ENCODE measurements at regions not wholly inside any gene's neighbourhood (a gene's known extent, or its start where the extent isn't known, plus 50 kb on each side); places are given as distances from the start of the nearest gene placed in this dataset.

DNA sequence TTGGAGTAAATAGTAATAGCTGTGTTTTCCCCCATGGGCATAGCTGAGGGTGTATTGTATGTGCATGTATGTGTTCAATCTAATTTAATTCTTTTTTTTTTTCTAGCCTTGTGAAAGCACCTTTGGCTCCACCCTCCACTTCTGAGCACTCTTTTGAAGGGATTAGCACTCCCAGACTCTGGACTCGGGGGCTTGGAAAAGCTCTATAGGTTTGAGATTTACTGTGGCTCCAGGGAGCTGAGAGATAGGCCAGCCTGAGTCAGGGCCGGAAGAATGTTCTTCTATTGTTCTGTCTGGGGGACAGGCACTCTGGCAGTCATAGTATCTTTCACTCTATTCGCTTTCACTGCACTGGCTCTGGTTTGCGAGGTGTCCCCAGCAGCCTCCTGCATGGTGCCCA, 540.0 kb upstream of the TBX3 start:
- no peak for DNase-seq (ENCODE audit: low read depth, low spot score)

DNA sequence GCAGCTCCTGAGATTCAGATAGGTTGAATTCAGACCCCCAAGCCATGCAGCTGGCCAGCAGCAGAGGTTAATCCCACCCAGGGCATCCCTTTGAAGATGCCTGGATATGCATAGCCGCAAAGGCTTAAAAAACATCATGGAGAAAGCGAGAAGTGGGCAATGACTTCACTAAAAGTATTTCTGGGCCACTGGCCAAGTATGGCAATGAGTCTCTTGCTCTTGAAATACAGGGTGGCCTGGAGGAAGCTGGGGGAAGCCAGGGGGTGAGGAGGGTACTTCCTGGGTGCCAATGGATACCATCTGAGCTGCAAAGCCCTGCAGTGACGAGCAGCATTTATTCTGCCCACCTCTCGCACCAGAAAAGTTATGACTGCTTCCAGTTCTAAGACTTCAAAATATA, 539.3 kb upstream of the TBX3 start:
- DNase-seq (ENCODE audit: low read depth, low spot score): peak; percentile 26

DNA sequence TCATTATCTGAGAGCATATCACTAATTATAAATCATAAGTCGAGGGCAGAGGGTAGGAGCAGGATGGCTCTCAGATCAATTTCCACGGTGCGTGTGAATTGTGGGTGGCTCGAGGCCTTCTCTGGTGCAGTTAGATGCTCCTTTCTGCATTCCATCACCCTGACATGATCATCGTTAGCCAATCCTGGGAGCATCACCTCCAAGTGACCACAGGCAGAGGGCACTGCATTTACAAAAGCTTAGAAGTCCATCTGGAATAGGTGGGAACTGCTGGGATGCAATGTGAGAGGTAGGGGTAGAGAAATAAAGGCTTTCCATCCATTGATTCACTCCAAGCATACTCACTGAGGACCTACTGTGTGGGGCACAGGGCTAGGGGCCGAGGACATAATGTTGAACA, 538.2 kb upstream of the TBX3 start:
- DNase-seq (ENCODE audit: low read depth, low spot score): no peak

DNA sequence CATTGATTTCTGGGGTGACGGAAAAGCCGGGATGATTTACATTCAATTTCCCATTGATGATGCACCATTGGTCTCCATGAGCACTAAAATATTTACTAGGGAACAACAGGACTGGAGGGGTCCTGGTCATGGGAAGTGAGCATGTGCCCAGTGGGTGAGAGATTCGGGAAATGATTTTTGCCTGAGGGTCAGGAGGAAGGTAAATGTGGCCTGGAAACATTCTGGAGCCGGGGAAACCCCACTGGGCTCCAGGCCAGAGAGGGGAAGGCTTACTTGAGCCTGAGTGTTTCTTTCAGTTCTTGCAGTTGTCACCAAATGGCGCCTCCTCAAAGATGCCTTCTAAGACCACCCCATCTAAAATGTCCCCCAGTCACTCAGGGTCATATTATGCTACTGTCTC, 532.3 kb upstream of the TBX3 start:
- no peak for DNase-seq (ENCODE audit: low read depth, low spot score)

DNA sequence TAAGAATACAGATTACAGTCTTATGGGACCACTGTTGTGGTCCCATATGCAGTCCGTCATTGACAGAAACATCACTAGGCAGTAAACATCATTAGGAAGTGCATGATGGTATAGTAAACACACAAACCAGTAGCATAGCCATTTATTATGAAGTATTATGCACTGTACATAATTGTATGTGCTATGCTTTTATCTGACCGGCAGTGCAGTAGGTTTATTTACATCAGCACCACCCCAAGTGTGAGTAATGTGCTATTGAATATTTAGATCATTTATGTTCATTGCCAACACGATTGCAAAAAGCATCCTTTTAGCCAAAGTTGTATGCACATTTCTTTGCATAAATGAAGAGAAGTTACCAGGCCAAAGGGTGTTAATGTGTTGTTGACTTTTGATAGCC, 531.6 kb upstream of the TBX3 start:
- no peak for DNase-seq (ENCODE audit: low read depth, low spot score)

DNA sequence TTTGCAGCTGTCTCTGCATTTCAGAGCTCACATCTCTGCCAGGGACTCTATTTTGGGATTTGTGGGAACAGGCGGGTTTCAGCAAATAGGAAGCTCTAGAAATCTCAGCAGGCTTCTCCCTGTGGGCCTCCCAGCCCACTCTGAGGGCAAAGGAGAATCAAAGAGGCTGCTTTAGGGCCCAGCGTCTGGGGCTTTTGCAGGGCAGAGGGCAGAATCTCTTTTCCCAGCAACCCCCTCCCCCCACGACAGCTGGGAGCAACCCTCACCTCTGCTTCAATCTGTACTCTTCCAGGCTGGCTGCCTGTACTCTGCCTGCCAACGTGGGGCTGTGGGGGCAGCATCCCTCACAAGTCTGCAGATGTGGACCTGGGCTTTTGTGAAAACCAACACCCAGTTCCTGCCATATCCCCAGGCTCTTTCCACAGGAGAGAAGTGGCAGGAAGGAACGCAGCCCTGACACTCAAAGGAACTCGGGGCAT, 529.6 kb upstream of the TBX3 start:
- no peak for DNase-seq (ENCODE audit: low read depth, low spot score)

DNA sequence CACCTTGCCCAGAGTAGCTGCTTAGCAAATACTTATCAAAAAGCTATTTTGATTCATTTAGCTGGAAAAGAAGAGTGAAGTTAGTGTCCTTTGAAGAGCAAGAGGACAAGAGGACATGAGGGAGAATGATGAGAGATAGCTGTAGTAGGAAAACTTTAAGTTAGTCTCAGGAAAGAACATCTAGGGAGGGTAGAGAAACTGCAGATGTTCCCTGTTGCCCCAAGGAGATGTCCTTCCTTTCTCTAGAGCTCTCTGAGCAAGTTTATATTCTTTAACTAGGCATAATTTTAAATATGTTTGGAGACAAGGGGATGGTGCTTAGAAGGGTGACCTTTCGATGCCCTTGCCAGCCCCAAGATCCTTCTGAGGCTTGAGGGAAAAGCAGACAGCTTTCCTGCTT, 529.1 kb upstream of the TBX3 start:
- no peak for DNase-seq (ENCODE audit: low read depth, low spot score)

DNA sequence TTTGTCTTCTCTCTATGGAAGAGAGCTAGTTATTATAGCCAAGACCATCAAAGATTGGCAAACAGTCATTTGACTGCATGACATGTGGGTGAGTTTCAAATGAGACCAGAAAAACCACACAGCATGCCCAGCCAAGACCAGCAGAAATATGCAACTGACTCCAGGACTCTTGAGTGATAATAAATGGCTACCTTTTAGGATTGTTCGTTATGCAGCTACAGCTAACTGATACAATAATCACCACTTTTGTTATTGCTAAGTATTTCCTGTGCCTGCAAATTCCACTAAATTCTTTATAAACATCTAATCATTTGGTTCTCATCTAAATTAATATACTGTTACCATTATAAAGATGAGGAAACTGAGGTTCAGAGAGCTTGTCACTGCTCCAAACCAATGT, 528.4 kb upstream of the TBX3 start:
- no peak for DNase-seq (ENCODE audit: low read depth, low spot score)

DNA sequence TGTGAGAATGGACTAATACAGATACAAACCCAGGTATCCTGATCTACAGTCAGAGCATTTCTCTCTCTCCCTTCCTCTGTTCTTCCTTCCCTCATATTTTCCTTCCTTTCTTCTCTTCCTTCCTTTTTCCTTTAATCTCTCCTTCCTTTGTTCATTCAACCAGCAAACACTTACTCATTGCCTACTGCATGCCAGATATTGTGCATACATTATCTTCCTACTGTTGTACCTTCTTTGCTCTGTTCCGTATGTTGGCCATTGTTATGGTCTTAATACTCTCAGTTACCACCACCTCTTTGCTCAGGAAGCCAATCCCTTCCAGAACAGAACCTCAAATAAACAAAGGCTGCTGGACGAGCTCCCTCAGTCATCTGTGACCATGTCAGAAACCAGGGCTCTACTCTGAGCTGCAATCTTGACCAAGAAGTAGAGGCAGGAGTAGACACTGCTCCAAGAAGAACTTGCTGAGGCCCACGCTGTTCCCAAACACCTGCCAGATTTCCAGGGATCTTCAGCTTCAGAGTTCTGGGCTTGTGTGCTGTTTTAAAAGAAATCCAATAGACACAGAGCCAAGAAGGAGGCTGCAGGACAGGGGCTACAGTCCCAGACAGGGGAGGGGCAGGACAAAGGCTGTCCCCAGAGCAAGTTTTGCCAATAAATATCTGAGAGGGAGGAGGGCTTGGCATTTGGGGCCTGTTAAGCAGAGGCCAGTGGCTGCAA, 526.7 kb upstream of the TBX3 start:
- no peak for DNase-seq (ENCODE audit: low read depth, low spot score)

DNA sequence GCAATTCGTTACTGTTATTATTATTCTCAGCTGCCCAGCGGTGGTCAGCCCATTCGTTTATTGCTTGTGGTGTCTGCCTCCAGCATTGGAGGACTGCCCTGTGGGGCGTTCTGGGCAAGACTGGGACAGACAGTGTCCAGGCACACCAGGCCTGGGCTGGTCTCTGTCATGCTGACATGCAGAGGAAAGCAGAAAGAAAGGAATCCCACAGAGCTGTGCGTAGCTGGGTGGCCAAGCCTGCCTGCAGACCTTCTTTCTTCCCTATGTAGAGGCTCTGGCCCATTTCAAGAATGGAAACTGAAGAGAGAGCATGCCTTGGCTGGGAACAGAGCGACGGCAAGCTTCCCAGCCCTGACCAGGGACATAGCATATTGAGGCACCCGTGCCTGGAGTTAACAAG, 525.3 kb upstream of the TBX3 start:
- DNase-seq (ENCODE audit: low read depth, low spot score): no peak

DNA sequence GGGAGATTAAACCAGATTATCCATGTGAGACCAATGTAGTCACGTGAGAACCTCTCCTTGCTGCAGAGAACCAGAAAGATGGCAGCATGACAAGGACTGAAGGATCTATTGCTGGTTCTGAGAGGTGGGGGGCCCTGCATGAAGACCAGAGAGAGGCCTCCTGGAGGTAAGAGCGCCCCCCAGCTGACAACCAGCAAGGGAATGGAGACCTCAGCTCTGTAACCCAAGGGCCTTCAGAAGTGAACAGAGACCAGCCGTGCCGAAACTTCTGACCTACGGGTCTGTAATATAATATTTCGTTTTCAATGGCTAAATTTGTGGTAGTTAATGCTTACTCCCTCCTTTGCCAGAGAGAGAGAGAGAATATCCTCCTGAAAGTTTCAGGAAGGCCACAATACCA, 524.1 kb upstream of the TBX3 start:
- DNase-seq (ENCODE audit: low read depth, low spot score): no peak

DNA sequence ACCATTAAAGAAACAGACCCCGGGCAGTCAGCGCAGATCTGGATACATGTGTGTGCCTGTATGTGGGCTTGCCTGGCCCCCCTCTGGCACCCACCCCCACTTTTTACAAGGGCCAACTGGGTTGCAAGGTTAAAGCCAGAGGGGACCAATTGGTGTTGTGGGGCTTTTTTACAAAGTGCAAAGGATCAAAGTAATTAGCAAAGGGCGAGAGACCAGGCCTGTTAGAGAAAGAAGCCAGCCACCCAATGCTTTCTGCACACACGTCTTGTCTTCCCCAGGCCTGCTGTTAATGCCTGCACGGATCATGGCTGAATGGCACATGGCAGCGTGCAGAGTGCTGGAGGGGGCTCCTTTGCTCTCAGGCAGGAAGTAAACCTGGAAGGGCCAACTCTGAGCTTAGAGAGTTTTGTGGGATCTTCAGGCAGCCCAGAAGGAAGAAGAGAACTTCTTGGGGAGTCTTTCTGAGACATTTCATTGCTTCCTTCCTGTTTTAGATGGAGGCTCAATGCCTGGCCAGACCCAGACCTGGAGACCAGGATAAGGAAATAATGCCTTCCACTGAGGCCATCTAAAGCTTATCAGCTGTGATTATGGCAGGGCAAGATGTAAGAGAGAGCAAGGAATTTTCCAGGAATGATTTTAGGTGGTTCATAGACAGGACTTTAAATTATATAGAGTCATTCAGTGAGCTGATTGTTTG, 523.4 kb upstream of the TBX3 start:
- DNase-seq (ENCODE audit: low read depth, low spot score): no peak

DNA sequence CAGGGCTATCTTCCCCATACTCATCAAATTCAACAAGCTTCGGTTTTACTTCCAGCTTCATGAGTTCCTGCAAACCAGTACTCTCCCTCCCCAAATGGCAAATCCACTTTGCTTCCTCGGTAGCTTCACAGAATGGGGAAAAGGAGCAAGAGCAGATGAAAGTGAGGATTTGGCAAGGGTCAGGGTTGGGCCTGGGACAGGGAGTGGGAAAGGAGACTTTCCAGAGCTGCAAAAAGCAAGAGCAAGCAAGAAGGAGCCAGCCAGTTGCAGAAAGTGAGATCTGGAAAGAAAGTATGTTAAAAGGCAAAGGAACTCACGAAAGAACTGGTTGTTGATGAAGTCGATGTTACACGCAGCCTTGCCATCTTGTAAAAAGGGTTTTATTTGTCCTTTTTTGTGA, 522.8 kb upstream of the TBX3 start:
- no peak for DNase-seq (ENCODE audit: low read depth, low spot score)

DNA sequence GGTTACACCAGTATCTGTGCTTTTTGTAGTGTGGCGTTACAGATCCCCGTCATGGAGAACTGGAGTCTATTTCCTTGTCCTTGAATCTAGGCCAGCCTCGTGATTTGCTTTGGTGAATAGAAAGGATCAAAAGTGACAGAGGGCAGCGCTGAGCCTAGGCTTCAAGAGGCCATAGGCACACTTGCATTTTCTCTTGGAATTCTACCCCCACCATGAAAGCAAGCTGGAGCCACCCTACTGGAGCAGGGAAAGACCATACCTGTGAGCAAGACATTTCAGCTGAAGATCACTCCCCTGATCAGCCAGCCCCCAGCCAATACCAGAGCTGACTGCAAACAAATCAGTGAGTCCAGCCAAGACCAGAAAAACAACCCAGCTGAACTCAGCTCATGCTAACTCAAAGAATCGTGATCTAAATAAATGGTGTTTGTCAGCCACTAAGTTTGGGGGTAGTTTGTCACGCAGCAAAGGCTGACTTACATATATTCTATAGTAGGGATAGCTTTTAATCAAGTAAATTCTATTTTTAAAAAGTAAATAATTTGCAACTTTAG, 521.9 kb upstream of the TBX3 start:
- DNase-seq (ENCODE audit: low read depth, low spot score): no peak

DNA sequence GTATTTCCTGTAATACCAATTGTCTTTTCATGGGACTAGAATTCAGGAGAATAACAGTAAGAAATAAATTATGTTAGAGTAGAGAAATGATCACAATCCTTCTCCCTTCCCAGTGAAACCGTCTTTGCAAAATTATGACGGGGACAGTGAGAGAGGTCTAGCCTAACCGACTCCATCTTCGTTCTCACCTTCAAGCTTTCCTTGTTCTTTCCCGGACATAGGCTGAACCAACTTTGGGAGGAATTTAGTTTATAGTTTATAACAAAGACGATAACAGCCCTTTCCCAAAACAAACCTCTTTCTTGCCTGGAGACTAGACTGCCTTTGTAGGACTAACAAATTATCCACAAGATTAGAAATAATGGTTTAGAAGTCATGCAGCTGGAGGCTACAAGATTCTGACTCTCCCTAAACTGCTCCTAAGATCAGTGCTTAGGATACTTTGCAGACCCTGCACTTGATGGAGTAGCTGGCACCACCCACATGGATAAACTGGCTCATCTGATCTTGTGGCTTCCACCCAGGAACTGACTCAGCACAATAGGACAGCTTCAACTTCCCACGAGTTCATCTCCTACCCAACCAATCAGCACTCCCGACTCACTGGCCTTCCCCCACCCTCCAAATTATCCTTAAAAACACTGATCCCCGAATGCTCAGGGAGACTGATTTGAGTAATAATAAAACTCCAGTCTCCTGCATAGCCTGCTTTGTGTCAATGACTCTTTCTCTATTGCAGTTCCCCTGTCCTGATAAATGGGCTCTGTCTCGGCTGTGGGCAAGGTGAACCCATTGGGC, 521.2 kb upstream of the TBX3 start:
- DNase-seq (ENCODE audit: low read depth, low spot score): no peak

DNA sequence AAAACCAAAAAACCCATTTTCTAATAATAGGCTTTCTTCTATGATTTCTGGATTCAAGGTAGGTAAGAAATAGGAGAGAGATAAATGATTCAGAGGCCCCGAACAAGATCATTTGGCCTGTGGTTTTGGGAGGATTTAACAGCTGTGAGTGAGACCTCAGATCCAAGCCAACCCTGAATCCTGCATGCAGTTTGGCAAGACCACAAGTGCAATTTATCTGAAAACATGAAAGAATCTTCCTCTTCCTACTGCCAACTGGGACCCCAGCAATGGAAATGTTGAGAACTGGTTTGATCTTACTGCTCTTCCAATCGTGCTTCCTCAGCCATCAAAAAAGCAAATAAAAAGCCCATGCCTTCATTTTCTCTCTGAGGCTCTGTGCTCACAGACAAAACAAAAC, 519.7 kb upstream of the TBX3 start:
- no peak for DNase-seq (ENCODE audit: low read depth, low spot score)

DNA sequence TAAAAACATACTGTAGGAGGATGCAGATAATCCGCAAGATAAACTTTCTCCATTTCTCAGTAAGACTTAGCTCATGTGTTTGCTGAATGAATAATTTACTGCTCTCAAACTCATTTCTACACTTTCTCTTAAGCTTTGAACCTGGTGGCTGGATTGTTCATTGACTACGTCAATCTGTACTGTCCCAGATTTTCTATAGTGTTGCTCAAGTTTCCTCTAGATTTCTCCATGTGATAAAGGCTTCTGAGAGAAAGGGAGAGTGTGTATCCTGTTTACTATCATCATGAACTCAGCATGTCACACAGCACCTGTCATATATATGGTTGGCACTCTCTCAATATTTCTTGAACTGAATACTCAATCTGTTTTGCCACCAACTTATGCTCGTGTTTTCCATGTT, 518.0 kb upstream of the TBX3 start:
- DNase-seq (ENCODE audit: low read depth, low spot score): no peak

DNA sequence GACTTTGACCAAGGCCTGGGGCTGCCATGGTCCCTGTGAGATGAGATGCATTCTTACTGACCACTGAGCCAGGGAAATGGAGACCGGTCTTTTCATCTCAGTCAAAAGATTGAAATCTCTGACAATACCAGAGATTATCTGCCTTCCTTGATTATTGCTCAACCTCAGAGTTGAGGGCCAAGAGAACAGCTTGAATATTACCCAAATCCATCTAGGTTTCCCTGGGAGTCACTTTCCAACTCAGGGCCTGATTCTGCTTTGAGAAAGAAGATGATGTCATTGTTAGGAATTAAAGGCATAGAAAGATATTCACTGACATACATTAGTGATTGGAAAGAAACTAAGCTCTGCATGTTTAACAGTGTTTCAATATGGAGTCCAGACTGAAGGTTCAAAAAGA, 515.9 kb upstream of the TBX3 start:
- DNase-seq (ENCODE audit: low read depth, low spot score): no peak

DNA sequence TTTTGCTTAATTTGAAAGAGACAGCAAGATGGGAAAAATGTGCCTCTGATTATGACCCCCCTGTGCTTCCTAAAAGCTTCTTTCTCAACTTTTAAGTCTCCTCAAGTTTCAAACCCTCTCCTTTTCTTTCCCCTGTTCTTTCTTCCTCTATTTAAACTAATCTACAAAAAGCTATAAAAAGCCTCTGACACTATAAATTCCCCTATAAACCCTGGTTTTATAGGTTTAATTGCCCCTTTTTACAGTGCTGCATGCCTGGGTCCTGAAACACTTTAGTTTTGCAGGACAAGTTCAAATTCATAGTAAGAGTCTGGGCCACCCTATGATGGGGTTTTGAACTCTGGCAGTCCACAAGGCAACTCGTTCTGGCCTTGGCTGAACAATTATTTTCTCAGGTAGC, 510.9 kb upstream of the TBX3 start:
- DNase-seq (ENCODE audit: low read depth, low spot score): no peak

DNA sequence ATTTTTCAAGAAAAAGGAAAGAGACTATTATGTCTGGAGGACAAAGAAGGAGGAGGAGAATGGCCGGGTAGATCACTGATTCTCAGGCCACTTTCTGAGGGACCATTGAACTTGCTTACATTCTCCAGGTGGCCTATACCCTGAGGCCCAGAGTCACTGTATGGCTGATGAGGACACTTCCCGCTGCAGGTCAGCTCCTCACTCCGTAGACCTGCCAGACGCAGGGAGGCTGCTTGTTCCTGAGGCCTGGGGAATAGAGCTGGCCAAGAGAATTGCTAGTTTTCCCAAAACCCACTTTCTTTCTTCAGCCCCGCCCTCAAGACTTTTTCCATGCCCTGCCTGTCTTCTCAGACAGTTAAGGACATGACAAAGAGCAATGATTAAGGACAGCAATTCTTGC, 510.5 kb upstream of the TBX3 start:
- no peak for DNase-seq (ENCODE audit: low read depth, low spot score)

DNA sequence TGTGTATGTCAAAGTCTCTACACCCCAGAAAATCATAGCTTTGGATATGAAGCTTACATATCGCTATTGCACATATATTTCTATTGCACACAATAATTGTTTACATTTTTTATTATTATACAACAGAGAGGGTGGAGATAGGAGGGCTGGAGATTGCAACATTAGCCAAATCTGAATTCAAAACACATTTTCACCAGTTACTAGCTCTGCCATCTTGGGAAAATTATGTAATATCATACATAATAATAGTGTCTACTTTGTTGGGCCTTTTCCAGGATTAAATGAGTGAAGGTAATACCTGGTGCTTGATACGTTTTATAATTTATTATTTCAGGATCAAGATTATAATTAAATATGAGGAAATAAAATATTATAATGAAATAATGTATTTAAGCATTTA, 507.4 kb upstream of the TBX3 start:
- DNase-seq (ENCODE audit: low read depth, low spot score): no peak

DNA sequence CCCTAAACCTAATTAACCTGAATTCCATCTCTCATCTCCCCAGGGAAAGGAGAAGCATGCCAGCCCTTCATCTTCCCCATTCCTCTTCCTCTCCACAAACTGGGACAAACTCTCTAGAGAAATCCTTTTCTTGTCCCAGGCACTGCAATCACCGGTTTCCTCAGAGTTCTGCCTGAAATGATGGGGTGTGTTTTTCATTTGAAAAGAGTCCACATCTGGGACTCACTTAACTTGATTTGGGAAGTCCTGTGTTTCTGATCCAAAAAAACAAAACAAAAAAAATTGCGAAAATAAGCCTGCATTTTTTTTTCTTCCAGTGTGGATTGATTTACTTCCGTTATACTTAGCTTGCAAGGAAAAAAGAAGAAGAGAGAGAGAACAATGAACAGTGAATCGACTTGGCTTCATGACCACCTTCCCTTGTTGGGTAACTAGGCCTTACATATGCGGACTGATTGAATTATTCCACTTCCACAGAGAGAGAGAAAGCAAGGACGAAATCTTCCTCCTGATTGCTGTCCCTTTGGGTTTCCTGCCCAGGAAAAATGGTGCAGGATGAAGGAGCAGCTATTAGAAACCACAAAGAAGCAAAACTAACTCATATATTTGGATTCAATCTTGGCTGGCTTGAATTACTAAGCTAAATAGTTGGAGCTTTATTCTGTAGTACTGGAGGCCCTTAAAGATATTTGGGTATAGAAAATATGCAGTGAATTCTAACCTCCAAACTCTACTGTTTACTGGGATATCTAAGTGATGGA, 506.2 kb upstream of the TBX3 start:
- no peak for DNase-seq (ENCODE audit: low read depth, low spot score)

All from smooth muscle cell of the brain vasculature (primary cell).